ENCODE measurements at regions not wholly inside any gene's neighbourhood (a gene's known extent, or its start where the extent isn't known, plus 50 kb on each side); places are given as distances from the start of the nearest gene placed in this dataset.

DNA sequence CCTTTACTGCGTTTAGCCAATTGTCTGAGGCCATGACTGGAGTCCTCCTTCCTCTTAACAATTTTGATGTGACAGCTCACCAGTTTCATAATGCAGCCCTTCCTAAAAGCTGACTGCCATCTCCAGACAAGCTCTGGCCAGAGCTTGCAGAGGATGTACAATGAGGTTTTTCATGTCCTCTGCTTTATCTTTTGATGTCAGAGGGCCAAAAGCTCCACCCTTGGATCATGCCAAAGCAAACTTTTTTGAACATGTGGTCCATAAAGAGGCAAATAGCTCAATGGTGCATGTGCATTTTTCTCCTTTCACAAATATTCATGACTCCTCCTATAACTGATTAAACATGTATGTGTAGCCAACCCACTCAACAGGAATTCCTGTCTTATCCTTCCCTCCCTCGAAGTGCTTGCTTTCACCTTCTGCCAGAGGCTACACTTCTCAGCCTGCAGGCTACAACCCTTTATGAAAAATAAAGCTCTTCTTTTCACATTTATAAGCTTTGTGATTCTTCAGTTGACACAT is 266.2 kb downstream of the FBXO15 start:
- peaks cover 11% of the 10 kb centered on the region for H3K9me3 Mint-ChIP-seq
- TF ChIP-seq, protein P1, sequence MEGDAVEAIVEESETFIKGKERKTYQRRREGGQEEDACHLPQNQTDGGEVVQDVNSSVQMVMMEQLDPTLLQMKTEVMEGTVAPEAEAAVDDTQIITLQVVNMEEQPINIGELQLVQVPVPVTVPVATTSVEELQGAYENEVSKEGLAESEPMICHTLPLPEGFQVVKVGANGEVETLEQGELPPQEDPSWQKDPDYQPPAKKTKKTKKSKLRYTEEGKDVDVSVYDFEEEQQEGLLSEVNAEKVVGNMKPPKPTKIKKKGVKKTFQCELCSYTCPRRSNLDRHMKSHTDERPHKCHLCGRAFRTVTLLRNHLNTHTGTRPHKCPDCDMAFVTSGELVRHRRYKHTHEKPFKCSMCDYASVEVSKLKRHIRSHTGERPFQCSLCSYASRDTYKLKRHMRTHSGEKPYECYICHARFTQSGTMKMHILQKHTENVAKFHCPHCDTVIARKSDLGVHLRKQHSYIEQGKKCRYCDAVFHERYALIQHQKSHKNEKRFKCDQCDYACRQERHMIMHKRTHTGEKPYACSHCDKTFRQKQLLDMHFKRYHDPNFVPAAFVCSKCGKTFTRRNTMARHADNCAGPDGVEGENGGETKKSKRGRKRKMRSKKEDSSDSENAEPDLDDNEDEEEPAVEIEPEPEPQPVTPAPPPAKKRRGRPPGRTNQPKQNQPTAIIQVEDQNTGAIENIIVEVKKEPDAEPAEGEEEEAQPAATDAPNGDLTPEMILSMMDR (IDR thresholded peaks at IDR 0.05; ENCODE audit: unreplicated experiment) = no peak
- no peak overlapping the region for H3K27ac Mint-ChIP-seq
- no peak for DNase-seq (ENCODE audit: low spot score in 2 of 2, unreplicated experiment in 2 of 2)
- no peaks in the 10 kb centered on the region for H3K36me3 Mint-ChIP-seq
- no peaks in the 10 kb centered on the region for H3K27me3 Mint-ChIP-seq (ENCODE audit: low read depth)
- H3K4me1 Mint-ChIP-seq = peaks cover 8% of the 10 kb centered on the region
- H3K4me3 Mint-ChIP-seq = no peak overlapping the region

DNA sequence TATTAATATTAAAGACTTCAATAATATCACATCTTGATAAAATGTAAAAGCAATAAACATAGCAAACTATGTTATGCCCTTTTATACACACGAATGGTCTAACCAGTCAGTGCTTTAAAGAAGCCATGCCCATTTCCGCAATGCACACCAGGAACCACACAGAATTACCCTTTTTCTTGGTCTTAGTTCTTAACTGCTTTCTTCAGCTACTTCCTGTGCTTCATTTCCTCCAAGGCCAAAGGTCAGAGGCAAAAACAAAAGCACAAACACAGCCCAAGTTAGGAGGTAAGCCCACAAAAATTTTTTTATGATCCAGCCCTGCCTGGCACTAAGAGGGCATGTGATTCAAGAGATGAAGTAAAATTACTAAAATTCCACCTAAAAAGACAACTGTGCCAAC is 267.2 kb downstream of the FBXO15 start:
- H3K4me3 Mint-ChIP-seq = no peak overlapping the region
- no peak for DNase-seq (ENCODE audit: low spot score in 2 of 2, unreplicated experiment in 2 of 2)
- no peaks in the 10 kb centered on the region for H3K27me3 Mint-ChIP-seq (ENCODE audit: low read depth)
- H3K4me1 Mint-ChIP-seq = peaks cover 8% of the 10 kb centered on the region
- H3K27ac Mint-ChIP-seq = no peak overlapping the region
- TF ChIP-seq, protein P1 (IDR thresholded peaks at IDR 0.05; ENCODE audit: unreplicated experiment) = no peak
- no peaks in the 10 kb centered on the region for H3K36me3 Mint-ChIP-seq
- peaks cover 11% of the 10 kb centered on the region for H3K9me3 Mint-ChIP-seq

DNA sequence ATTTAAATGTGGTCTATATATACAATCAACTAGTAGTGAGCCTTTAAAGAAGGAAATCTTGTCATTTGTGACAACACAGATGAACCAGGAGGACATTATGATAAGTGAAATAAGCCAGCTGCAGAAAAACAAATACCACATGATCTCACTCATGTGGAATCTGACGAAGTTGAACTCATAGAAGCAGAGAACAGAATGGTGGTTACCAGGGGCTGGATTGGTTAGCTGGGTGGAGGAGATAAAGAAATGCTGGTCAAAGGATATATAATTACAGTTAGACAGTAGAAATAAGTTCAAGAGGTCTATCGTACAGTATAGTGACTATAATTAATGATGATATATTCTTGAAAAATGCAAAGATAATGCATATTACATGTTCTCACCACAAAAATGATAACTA is 267.9 kb downstream of the FBXO15 start:
- Mint-ChIP-seq H3K9me3 (peaks cover 11% of the 10 kb centered on the region), H3K4me1 (peaks cover 8% of the 10 kb centered on the region), H3K27ac (peak overlapping the region; percentile 2), H3K4me3 (no peak overlapping the region), H3K27me3 (ENCODE audit: low read depth) (peaks cover 1% of the 10 kb centered on the region), H3K36me3 (no peaks in the 10 kb centered on the region)
- TF ChIP-seq, protein P1 (IDR thresholded peaks at IDR 0.05; ENCODE audit: unreplicated experiment) = no peak
- no peak for DNase-seq (ENCODE audit: low spot score in 2 of 2, unreplicated experiment in 2 of 2)

DNA sequence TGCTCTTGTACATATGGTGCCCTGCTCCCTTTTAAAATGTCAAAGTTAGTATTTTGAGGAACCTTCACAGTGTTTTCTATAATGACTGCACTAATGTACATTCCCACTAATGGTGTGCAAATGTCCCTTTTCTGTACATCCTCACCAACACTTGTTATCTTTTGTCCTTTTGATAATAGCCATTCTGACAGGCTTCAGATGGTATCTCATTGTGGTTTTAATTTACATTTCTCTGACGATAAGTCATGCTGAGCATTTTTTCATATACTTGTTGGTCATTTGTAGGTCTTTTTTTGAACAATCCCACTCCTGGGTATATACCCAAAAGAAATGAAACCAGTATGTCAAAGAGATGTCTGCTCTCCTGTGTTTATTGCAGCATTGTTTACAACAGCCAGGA is 268.3 kb downstream of the FBXO15 start:
- peaks cover 8% of the 10 kb centered on the region for H3K4me1 Mint-ChIP-seq
- peak overlapping the region; percentile 2 for H3K27ac Mint-ChIP-seq
- peaks cover 2% of the 10 kb centered on the region for H3K27me3 Mint-ChIP-seq (ENCODE audit: low read depth)
- DNase-seq (ENCODE audit: low spot score in 2 of 2, unreplicated experiment in 2 of 2) = no peak
- H3K9me3 Mint-ChIP-seq = peaks cover 11% of the 10 kb centered on the region
- TF ChIP-seq, protein P1 (IDR thresholded peaks at IDR 0.05; ENCODE audit: unreplicated experiment) = no peak
- no peaks in the 10 kb centered on the region for H3K36me3 Mint-ChIP-seq
- no peak overlapping the region for H3K4me3 Mint-ChIP-seq

DNA sequence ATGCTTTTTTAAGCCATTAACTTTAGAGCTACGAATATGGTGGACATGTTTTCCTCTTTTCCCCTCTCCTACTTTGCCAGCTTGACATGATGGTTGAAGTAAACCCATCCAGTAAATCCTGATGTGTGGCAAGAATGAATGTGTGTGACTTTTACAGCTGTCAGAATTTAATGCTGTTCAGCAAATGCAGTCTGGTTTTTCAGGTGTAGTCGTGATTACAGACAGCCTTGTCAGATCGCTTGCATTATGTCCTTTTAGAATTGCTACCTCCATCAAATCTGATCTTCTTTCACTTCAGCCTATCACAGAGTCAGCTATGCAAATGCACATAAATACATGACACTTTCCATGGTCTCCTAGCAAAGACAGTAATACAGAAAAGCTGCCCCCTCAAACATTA is 278.5 kb downstream of the FBXO15 start:
- Mint-ChIP-seq H3K36me3 (no peaks in the 10 kb centered on the region), H3K4me1 (peaks cover 16% of the 10 kb centered on the region), H3K9me3 (no peaks in the 10 kb centered on the region), H3K27me3 (ENCODE audit: low read depth) (peaks cover 13% of the 10 kb centered on the region), H3K27ac (no peak overlapping the region), H3K4me3 (no peak overlapping the region)
- no peak for DNase-seq (ENCODE audit: low spot score in 2 of 2, unreplicated experiment in 2 of 2)
- TF ChIP-seq, protein P1 (IDR thresholded peaks at IDR 0.05; ENCODE audit: unreplicated experiment) = no peak

DNA sequence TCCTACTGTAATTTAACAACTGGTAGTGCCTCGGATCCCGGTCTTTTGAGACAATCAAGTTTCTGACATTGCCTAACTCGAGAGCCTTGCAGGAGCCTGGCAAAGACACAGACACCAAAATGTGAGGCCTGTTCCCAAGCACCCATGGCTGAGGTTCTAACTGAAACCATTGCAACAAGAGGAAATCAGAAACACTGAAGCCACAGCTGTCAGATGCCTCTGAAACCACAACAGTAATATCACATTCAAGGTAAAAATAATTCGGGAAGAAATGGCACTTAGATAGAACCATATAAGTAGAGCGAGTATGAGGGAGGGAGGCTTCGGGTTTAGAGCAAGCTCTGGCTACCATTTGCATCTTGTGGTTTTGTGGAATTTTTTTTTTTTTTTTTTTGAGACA is 285.9 kb downstream of the FBXO15 start:
- Mint-ChIP-seq H3K4me1 (peaks cover 4% of the 10 kb centered on the region), H3K27me3 (ENCODE audit: low read depth) (peaks cover 23% of the 10 kb centered on the region), H3K4me3 (no peak overlapping the region), H3K36me3 (no peaks in the 10 kb centered on the region), H3K27ac (no peak overlapping the region), H3K9me3 (no peaks in the 10 kb centered on the region)
- TF ChIP-seq, protein P1 (IDR thresholded peaks at IDR 0.05; ENCODE audit: unreplicated experiment) = no peak
- DNase-seq (ENCODE audit: low spot score in 2 of 2, unreplicated experiment in 2 of 2) = no peak
